OCI-LY1 (cell line): ENCODE measurements at regions not wholly inside any gene's neighbourhood (a gene's known extent, or its start where the extent isn't known, plus 50 kb on each side); places are given as distances from the start of the nearest gene placed in this dataset.

Experiments used
- EZH2 ChIP-seq: fragments of 200-600 bp; sonication (generic), shearing (Covaris generic); IDR thresholded peaks from 2 replicates; pipeline ENCODE4 v1.8.0; 2017; ENCODE audit warnings: borderline replicate concordance, mixed run types, mild to moderate bottlenecking, antibody characterized with exemption, low read length, moderate library complexity, mixed read lengths
- TF ChIP-seq, protein P1 (sequence below): fragments of 200-600 bp; sonication (generic), shearing (Covaris generic); IDR thresholded peaks from 2 replicates; pipeline ENCODE4 v1.5.1; 2017; ENCODE audit warnings: mild to moderate bottlenecking, antibody characterized with exemption, low read length, moderate library complexity, mixed read lengths

DNA sequence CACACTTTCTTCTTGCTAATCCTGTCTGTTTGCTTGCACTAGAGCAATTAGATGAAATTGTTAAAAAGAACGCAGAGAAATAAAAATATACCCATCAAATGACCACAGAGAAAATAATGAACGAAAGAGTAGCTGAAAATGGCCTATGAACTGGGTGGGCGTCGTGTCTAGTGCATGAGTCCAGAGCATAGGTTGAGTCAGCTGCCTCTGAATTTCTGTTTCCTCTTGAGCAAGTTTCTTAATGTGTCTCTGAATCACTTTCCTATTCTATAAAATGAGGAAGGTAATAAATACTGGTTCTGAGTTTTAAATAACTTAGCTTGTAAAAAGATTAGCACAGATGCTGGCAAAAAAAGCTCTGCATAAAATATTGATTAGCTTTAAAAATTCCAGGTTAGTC is 75.0 kb downstream of the POM121L12 start:
- TF ChIP-seq, protein P1, sequence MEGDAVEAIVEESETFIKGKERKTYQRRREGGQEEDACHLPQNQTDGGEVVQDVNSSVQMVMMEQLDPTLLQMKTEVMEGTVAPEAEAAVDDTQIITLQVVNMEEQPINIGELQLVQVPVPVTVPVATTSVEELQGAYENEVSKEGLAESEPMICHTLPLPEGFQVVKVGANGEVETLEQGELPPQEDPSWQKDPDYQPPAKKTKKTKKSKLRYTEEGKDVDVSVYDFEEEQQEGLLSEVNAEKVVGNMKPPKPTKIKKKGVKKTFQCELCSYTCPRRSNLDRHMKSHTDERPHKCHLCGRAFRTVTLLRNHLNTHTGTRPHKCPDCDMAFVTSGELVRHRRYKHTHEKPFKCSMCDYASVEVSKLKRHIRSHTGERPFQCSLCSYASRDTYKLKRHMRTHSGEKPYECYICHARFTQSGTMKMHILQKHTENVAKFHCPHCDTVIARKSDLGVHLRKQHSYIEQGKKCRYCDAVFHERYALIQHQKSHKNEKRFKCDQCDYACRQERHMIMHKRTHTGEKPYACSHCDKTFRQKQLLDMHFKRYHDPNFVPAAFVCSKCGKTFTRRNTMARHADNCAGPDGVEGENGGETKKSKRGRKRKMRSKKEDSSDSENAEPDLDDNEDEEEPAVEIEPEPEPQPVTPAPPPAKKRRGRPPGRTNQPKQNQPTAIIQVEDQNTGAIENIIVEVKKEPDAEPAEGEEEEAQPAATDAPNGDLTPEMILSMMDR: no peak
- no peak for TF ChIP-seq EZH2
